K562 (cell line): ENCODE measurements at regions not wholly inside any gene's neighbourhood (a gene's known extent, or its start where the extent isn't known, plus 50 kb on each side); places are given as distances from the start of the nearest gene placed in this dataset.

ENCODE experiments used
- ATAC-seq: fragments of 200-7000 bp; cut with Tn5 transposase; 3 replicates; pipeline ENCODE4 v1.9.1; 2020; ENCODE audit warnings: moderate library complexity
- BruUV-seq: library from RNA; stranded (reverse); fragments of 400-500 nt; replicated peaks from 2 replicates; lab custom pipeline; 2021; lab: Mats Ljungman, UMichigan
- CTCF ChIA-PET: fragments of 300-600 bp; formaldehyde crosslinking; extraction: SDS; loops from one replicate; lab custom pipeline; 2021; ENCODE audit warnings: low intra/inter-chr PET ratio; lab: Yijun Ruan, JAX
- POLR2A ChIA-PET: fragments of 300-600, 350-650 bp; sonication (Branson Sonifier 250); formaldehyde crosslinking; extraction: SDS; loops from one replicate; lab custom pipeline; 2021; ENCODE audit warnings: antibody characterized with exemption, inconsistent platforms; lab: Yijun Ruan, JAX
- DNase-seq, 4 experiments: peaks; one replicate each; pipeline versions ENCODE4 v3.0.0 to v3.0.0-alpha.2; 2011 to 2018; ENCODE audit warnings: low spot score in 3 of 4, mixed read lengths in 3 of 4; ENCODE audit errors: extremely low read depth in 1 of 4
- FAIRE-seq: peaks from 2 replicates; lab custom pipeline; 2011; peaks lifted over from hg19 to GRCh38; lab: Jason Lieb, UNC
- H2AFZ ChIP-seq: 2 replicates; pipeline ENCODE4 v1.6.0; 2011; ENCODE audit warnings: low read depth, low read length, control low read depth, inconsistent platforms
- H3K27ac ChIP-seq: fragments of 200-600 bp; 3 replicates; pipeline ENCODE4 v1.8.0; 2011; ENCODE audit warnings: low read depth, mild to moderate bottlenecking, control low read depth, inconsistent platforms, low read length, moderate library complexity, mixed read lengths; ENCODE audit errors: extremely low read depth
- H3K27me3 ChIP-seq, 2 experiments: fragments of 300-600 bp in 1 of 2; 2 replicates in 1 of 2; 3 replicates in 1 of 2; pipeline versions ENCODE4 v1.6.0 to v1.8.0; 2011; ENCODE audit warnings: inconsistent platforms in 2 of 2, low read length in 2 of 2, mild to moderate bottlenecking in 1 of 2, mixed read lengths in 1 of 2, moderate library complexity in 1 of 2; ENCODE audit not compliant: control insufficient read depth in 2 of 2, insufficient read depth in 2 of 2
- H3K36me3 ChIP-seq: fragments of 300-600 bp; 3 replicates; pipeline ENCODE4 v1.8.0; 2011; ENCODE audit warnings: mild to moderate bottlenecking, low read length, inconsistent platforms; ENCODE audit not compliant: control insufficient read depth, insufficient read depth
- H3K4me1 ChIP-seq, 2 experiments: fragments of 200-600 bp in 1 of 2; replicated peaks in 1 of 2; 2 replicates in 1 of 2; 3 replicates in 1 of 2; pipeline versions ENCODE4 v1.5.1 to v1.8.0; 2011; ENCODE audit warnings: inconsistent platforms in 2 of 2, low read length in 2 of 2, mild to moderate bottlenecking in 1 of 2, mixed read lengths in 1 of 2, moderate library complexity in 1 of 2; ENCODE audit not compliant: control insufficient read depth in 2 of 2, insufficient read depth in 2 of 2
- H3K4me2 ChIP-seq: 2 replicates; pipeline ENCODE4 v1.6.1; 2011; ENCODE audit warnings: low read length, control low read depth, inconsistent platforms, mixed read lengths; ENCODE audit not compliant: insufficient read depth
- H3K4me3 ChIP-seq: fragments of 200-600 bp; sonication (generic), shearing (Covaris generic); 2 replicates; pipeline ENCODE4 v1.5.1; 2016; ENCODE audit warnings: control low read depth, inconsistent platforms
- H3K79me2 ChIP-seq: fragments of 200-600 bp; 3 replicates; pipeline ENCODE4 v1.8.0; 2011; ENCODE audit warnings: low read length, inconsistent platforms; ENCODE audit not compliant: control insufficient read depth, insufficient read depth
- H3K9ac ChIP-seq, 2 experiments: 2 replicates each; pipeline versions ENCODE4 v1.6.0 to v1.6.1; 2011; ENCODE audit warnings: low read depth in 2 of 2, low read length in 2 of 2, control low read depth in 1 of 2, inconsistent platforms in 1 of 2, mild to moderate bottlenecking in 1 of 2, mixed read lengths in 1 of 2; ENCODE audit not compliant: insufficient read depth in 1 of 2
- H3K9me1 ChIP-seq: one replicate; pipeline ENCODE4 v1.6.0; 2011; ENCODE audit warnings: inconsistent platforms, mild to moderate bottlenecking, low read length, moderate library complexity; ENCODE audit not compliant: control insufficient read depth, insufficient read depth
- H3K9me3 ChIP-seq: replicated peaks from 2 replicates; pipeline ENCODE4 v1.5.1; 2011; ENCODE audit warnings: low read depth, low read length, inconsistent platforms; ENCODE audit not compliant: control insufficient read depth, insufficient read depth
- H4K20me1 ChIP-seq: replicated peaks from 2 replicates; pipeline ENCODE4 v1.6.1; 2011; ENCODE audit warnings: low read length, inconsistent platforms, mixed read lengths; ENCODE audit not compliant: control insufficient read depth, insufficient read depth
- GTF2A2 ChIP-seq: IDR thresholded peaks from 2 replicates; pipeline ENCODE4 v1.6.1; 2016; ENCODE audit warnings: mild to moderate bottlenecking, missing genetic modification characterization, missing compliant biosample characterization
- JUNB ChIP-seq: fragments of 450-650 bp; formaldehyde crosslinking; conservative IDR thresholded peaks from 2 replicates; pipeline ENCODE4 v1.4.0; 2020; ENCODE audit warnings: mild to moderate bottlenecking
- MTF1 ChIP-seq: fragments of 250-450 bp; sonication (Bioruptor Pico); IDR thresholded peaks from 2 replicates; pipeline ENCODE4 v1.9.0; 2021; ENCODE audit warnings: moderate library complexity, mild to moderate bottlenecking, inconsistent platforms, borderline replicate concordance
- ZNF695 ChIP-seq: fragments of 450-650 bp; formaldehyde crosslinking; IDR thresholded peaks from 2 replicates; pipeline ENCODE4 v1.4.0; 2020; ENCODE audit warnings: mild to moderate bottlenecking, moderate library complexity
- WGBS: fragments of 100-300 bp; shearing (Covaris generic); methylation state at CpG from one replicate; pipeline ENCODE4 v1.1.6; 2016; ENCODE audit warnings: low coverage, mixed read lengths; ENCODE audit not compliant: insufficient coverage; ENCODE audit errors: missing lambda C conversion rate; 5-methylcytosine and 5-hydroxymethylcytosine counted together
- in situ Hi-C: fragments of 300-500 bp; cut with MboI; formaldehyde crosslinking; loops from 4 replicates; pipeline ENCODE4 v1.15.0; 2018; ENCODE audit warnings: inconsistent platforms, mixed read lengths
- intact Hi-C: fragments of 100-400 bp; cut with micrococcal nuclease; formaldehyde crosslinking; loops from 2 replicates; pipeline ENCODE4 v1.14.2; 2022

- no TSS peak for BruUV-seq
- TF ChIP-seq GTF2A2 (tag) = no peak
- no peak for TF ChIP-seq JUNB (CRISPR knock-in tag)
- no peak for TF ChIP-seq MTF1
Measured at GRCh38 chr2:67039517-67040103, 357.5 kb upstream of the ETAA1 start.

GRCh38 chr2:67041051-67041450 is 356.1 kb upstream of the ETAA1 start:
- intact Hi-C loops (no loop called here), in situ Hi-C loops (no loop called here)
- Histone ChIP-seq H3K4me3 (no peak overlapping the region), H4K20me1 (no peaks in the 10 kb centered on the region), H3K27ac (no peak overlapping the region), H3K4me2 (no peak overlapping the region), H3K36me3 (no peaks in the 10 kb centered on the region), H3K9ac (no peak overlapping the region), H3K9me1 (no peaks in the 10 kb centered on the region), H3K9me3 (no peaks in the 10 kb centered on the region), H3K4me1 (no peaks in the 10 kb centered on the region), H2AFZ (no peak overlapping the region), H3K79me2 (no peaks in the 10 kb centered on the region), H3K27me3 (no peaks in the 10 kb centered on the region)
- DNase-seq = no peak
- BruUV-seq = no TSS peak
- CTCF ChIA-PET = no interaction called here
- 0% methylated on average over 1 of the region's 1 CpG for WGBS
- no peak for FAIRE-seq
- POLR2A ChIA-PET = no interaction called here
- TF ChIP-seq ZNF695 = no peak
- ATAC-seq = no peak

More at GRCh38 chr2:67039517-67040103, 357.5 kb upstream of the ETAA1 start:
- Histone ChIP-seq H4K20me1 (no peaks in the 10 kb centered on the region), H3K4me2 (no peak overlapping the region), H3K27me3 (no peaks in the 10 kb centered on the region), H3K9me3 (no peaks in the 10 kb centered on the region), H3K27ac (no peak overlapping the region), H3K9me1 (no peaks in the 10 kb centered on the region), H2AFZ (no peak overlapping the region), H3K79me2 (no peaks in the 10 kb centered on the region), H3K4me1 (no peaks in the 10 kb centered on the region), H3K36me3 (no peaks in the 10 kb centered on the region), H3K4me3 (no peak overlapping the region), H3K9ac (no peak overlapping the region)
- in situ Hi-C loops (no loop called here), intact Hi-C loops (no loop called here)
- ATAC-seq = no peak
- 5% methylated on average over 2 of the region's 2 CpGs for WGBS
- POLR2A ChIA-PET = no interaction called here
- no peak for FAIRE-seq
- CTCF ChIA-PET = no interaction called here
- DNase-seq = no peak
